Upper lobe of right lung (tissue), 1 donor: ENCODE measurements at regions not wholly inside any gene's neighbourhood (a gene's known extent, or its start where the extent isn't known, plus 50 kb on each side); places are given as distances from the start of the nearest gene placed in this dataset.

ENCODE experiments used
- ATAC-seq: fragments of 200-7000 bp; cut with Tn5 transposase; one replicate; pipeline ENCODE4 v1.9.1; 2020; ENCODE audit warnings: mild to moderate bottlenecking, moderate library complexity
- DNase-seq: peaks from one replicate; pipeline ENCODE4 v3.0.0-alpha.2; 2020
- H3K27ac ChIP-seq: fragments of 200-600 bp; one replicate; pipeline ENCODE4 v1.8.0; 2022
- H3K27me3 ChIP-seq: fragments of 200-600 bp; one replicate; pipeline ENCODE4 v1.8.0; 2022; ENCODE audit warnings: mild to moderate bottlenecking
- H3K36me3 ChIP-seq: fragments of 200-600 bp; one replicate; pipeline ENCODE4 v1.8.0; 2022
- H3K4me1 ChIP-seq: fragments of 200-600 bp; one replicate; pipeline ENCODE4 v1.8.0; 2022
- H3K4me3 ChIP-seq: fragments of 200-600 bp; one replicate; pipeline ENCODE4 v1.8.0; 2022; ENCODE audit warnings: mild to moderate bottlenecking
- H3K9me3 ChIP-seq: fragments of 200-600 bp; one replicate; pipeline ENCODE4 v1.8.0; 2022
- intact Hi-C: fragments of 100-400 bp; cut with DNase I; formaldehyde crosslinking; loops from one replicate; pipeline ENCODE4 v1.11.0; 2022
- TF ChIP-seq, protein P1 (sequence below): fragments of 200-600 bp; IDR thresholded peaks from one replicate; pipeline ENCODE4 v1.8.0; 2022; ENCODE audit warnings: antibody characterized with exemption
- donor health status: DM: no; HTN: yes; CAD: no; lungs with severe emphysema.

DNA sequence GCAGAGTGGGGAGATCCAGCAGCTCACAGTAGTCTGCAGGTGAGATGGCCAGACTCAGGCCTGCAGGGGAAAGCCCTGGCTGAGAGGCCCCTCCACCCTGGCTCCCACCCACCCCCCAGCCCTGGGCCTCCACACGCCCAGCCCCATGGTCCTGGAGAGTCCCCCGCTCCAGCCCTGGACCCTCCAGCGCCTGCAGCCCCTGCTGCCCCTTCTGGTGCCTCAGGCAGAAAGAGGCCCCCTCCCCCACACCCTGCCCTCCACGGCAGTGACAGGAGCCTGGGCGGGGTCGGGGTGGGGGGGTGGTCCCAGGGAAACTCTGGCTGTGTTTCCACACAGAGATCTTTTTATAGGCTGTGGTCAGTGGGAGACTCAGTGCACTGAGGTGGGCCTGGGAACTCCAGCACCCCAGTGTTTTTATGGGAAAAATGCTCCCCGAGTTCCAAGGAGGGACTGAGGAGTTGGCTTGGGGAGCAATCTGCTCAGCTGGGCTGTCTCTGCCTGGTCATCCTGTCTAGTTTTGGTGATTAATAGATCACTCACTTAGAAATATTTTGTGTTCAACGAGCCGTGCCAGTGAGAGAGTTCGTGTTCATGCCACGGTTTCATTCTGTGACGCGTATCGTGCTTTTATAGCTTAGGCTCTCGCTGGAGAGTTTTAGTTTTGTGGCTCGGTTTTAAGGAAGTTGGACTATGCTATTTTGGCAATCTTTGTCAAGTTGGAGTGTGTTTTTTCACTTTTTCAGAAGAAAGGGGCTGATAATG lies 53.1 kb upstream of the HGFAC start:
- H3K4me1 ChIP-seq: peaks cover 29% of the 10 kb centered on the region
- peak overlapping the region; percentile 45 for H3K4me3 ChIP-seq

DNA sequence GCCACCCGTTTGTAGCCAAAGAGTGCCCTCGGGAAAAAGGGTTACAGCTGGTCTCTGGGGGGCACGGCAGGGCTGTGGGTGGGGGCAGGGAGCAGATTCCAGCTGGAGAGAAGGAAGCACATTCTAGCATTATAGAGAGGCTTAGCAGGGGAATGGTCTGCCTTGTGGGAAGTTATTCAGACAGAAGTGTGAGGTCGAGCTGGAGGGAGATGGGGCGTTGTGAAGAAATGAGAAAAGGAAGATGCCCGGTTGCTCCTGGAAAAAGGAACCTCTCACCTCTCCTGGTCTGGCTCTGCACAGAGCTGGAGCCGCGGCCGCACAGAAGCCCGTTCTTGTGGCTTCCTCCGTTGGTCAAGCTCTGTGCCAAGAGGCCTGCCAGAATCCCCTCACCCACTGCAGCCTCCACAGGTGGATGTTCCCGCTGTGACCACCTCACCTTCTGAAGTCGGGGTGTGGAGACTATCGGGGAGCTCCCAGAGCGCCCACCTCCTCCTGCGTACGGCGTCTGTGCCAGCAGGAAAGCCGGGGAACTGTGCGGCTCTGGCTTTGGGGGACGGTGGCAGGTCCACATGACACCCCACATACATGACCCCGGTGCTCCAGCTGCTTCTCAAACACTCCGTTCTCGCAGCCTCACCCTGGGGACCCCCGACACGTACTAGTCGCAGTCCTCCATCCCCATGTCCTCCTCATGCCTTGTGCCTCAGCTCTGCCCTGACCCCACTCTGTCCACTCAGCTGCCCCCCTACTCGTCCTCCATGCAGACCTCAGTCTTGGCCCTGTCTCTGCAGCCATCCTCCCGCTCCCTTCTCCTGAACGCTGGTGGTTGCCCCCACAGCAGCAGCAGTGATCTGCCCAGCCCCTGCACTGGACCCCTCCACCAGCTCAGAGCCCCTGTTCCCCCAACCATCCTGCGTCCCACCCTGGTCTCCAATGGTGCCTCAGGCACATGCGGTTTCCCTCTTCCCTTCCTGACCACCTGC lies 52.2 kb upstream of the HGFAC start:
- no peaks in the 10 kb centered on the region for H3K36me3 ChIP-seq
- peak overlapping the region; percentile 45 for H3K4me3 ChIP-seq
- intact Hi-C loops: no loop called here
- TF ChIP-seq, protein P1, sequence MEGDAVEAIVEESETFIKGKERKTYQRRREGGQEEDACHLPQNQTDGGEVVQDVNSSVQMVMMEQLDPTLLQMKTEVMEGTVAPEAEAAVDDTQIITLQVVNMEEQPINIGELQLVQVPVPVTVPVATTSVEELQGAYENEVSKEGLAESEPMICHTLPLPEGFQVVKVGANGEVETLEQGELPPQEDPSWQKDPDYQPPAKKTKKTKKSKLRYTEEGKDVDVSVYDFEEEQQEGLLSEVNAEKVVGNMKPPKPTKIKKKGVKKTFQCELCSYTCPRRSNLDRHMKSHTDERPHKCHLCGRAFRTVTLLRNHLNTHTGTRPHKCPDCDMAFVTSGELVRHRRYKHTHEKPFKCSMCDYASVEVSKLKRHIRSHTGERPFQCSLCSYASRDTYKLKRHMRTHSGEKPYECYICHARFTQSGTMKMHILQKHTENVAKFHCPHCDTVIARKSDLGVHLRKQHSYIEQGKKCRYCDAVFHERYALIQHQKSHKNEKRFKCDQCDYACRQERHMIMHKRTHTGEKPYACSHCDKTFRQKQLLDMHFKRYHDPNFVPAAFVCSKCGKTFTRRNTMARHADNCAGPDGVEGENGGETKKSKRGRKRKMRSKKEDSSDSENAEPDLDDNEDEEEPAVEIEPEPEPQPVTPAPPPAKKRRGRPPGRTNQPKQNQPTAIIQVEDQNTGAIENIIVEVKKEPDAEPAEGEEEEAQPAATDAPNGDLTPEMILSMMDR: no peak
- H3K9me3 ChIP-seq: no peaks in the 10 kb centered on the region
- peaks cover 29% of the 10 kb centered on the region for H3K4me1 ChIP-seq
- H3K27me3 ChIP-seq: no peaks in the 10 kb centered on the region
- DNase-seq (peak; percentile 65), ATAC-seq (no peak)
- H3K27ac ChIP-seq: peak overlapping the region; percentile 86

More for the DNA sequence above, 53.1 kb upstream of the HGFAC start:
- peak overlapping the region; percentile 86 for H3K27ac ChIP-seq
- intact Hi-C loops: no loop called here
- TF ChIP-seq, protein P1: no peak
- H3K9me3 ChIP-seq: no peaks in the 10 kb centered on the region
- peak; percentile 67 for DNase-seq
- no peaks in the 10 kb centered on the region for H3K27me3 ChIP-seq
- no peak for ATAC-seq
- no peaks in the 10 kb centered on the region for H3K36me3 ChIP-seq

DNA sequence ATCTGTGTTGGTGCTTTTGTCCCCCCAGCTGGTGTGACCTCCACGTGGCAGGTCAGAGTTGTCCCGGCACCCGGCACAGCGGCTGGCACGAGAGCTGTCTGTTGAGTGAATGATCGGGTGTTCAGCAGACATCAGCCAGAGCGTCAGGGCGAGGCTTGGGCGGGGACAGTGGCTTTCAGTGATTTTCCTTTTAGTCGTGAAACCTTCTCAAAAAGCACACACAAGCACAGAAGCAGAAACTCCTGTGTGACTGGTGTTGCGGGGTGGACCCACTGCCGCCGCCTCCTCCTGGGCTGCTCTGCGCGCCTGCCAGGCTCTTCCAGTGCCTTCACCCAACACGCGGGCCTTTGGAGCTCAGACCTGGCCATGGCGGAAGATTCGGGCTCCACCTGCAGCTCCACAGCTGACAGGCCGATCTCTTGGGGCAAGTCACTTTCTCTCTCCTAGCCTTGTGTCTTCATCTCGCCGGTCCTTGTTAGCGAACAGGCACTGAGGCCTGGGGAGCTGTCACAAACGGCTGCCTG lies 51.4 kb upstream of the HGFAC start:
- Histone ChIP-seq H3K4me1 (peaks cover 23% of the 10 kb centered on the region), H3K27ac (no peak overlapping the region), H3K27me3 (no peaks in the 10 kb centered on the region), H3K36me3 (no peaks in the 10 kb centered on the region), H3K4me3 (no peak overlapping the region), H3K9me3 (no peaks in the 10 kb centered on the region)
- ATAC-seq: no peak
- TF ChIP-seq, protein P1: no peak
- DNase-seq: no peak
- intact Hi-C loops: no loop called here

DNA sequence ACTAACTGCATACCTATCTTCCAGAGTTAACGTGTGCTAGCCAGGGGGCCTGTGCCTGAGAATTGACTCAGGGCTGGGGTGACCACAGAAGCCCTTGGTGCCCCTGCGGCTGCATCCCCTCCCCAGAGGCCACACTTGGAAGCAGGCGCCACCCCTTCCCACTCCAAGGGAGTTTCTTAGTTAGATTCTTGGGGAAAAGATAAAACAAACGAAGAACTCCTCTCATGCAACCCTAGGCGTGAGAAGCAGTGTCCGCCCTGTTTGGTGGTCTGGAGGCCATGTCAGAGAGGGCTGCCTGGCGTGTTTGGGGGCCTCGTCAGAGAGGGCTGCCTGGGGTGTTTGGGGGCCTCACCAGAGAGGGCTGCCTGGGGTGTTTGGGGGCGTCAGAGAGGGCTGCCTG lies 50.3 kb upstream of the HGFAC start:
- no peaks in the 10 kb centered on the region for H3K9me3 ChIP-seq
- no peak for DNase-seq
- no peak for ATAC-seq
- H3K4me1 ChIP-seq: peaks cover 16% of the 10 kb centered on the region
- no peak overlapping the region for H3K4me3 ChIP-seq
- intact Hi-C loops: no loop called here
- no peaks in the 10 kb centered on the region for H3K36me3 ChIP-seq
- H3K27ac ChIP-seq: no peak overlapping the region
- TF ChIP-seq, protein P1: no peak
- H3K27me3 ChIP-seq: no peaks in the 10 kb centered on the region
